ENCODE measurements at regions not wholly inside any gene's neighbourhood (a gene's known extent, or its start where the extent isn't known, plus 50 kb on each side); places are given as distances from the start of the nearest gene placed in this dataset.

GRCh38 chr10:64484811-64485330 lies 963.7 kb downstream of the REEP3 start:
- TF ChIP-seq CTCF (IDR thresholded peaks at IDR 0.05) (no peak), POLR2A (IDR thresholded peaks at IDR 0.05) (no peak)

Measured in esophagus squamous epithelium (tissue), 4 donors.